HG03460 (cell line): ENCODE measurements at regions not wholly inside any gene's neighbourhood (a gene's known extent, or its start where the extent isn't known, plus 50 kb on each side); places are given as distances from the start of the nearest gene placed in this dataset.

ENCODE experiments used
- ATAC-seq: cut with Tn5 transposase; IDR thresholded peaks from one replicate; pipeline ENCODE4 v1.9.1; 2021; ENCODE audit not compliant: unreplicated experiment

GRCh38 chr5:135220394-135221186 lies 178.4 kb downstream of the MACROH2A1 start:
- no peak for ATAC-seq

- no peak for ATAC-seq
Observed at GRCh38 chr5:135219868-135220267, 179.2 kb downstream of the MACROH2A1 start.

GRCh38 chr5:135218790-135219568 lies 180.1 kb downstream of the MACROH2A1 start:
- no peak for ATAC-seq

- ATAC-seq: no peak
Observed at GRCh38 chr5:135218486-135218755, 180.6 kb downstream of the MACROH2A1 start.

- no peak for ATAC-seq
Observed at GRCh38 chr5:135217669-135218485, 181.2 kb downstream of the MACROH2A1 start.

GRCh38 chr5:135216471-135217343 lies 182.3 kb downstream of the MACROH2A1 start:
- ATAC-seq: no peak

GRCh38 chr5:135215617-135216470 lies 181.8 kb upstream of the PITX1 start:
- ATAC-seq: no peak

GRCh38 chr5:135214897-135215616 lies 181.0 kb upstream of the PITX1 start:
- ATAC-seq: no peak

- ATAC-seq: no peak
Observed at GRCh38 chr5:135213466-135214239, 179.6 kb upstream of the PITX1 start.

GRCh38 chr5:135213027-135213386 lies 179.0 kb upstream of the PITX1 start:
- no peak for ATAC-seq

GRCh38 chr5:135212361-135213026 lies 178.5 kb upstream of the PITX1 start:
- ATAC-seq: no peak

GRCh38 chr5:135211791-135212190 lies 177.8 kb upstream of the PITX1 start:
- ATAC-seq: no peak

- no peak for ATAC-seq
Observed at GRCh38 chr5:135211083-135211790, 177.2 kb upstream of the PITX1 start.

GRCh38 chr5:135210286-135211055 lies 176.4 kb upstream of the PITX1 start:
- no peak for ATAC-seq

GRCh38 chr5:135208903-135209721 lies 175.1 kb upstream of the PITX1 start:
- no peak for ATAC-seq

- ATAC-seq: no peak
Observed at GRCh38 chr5:135208555-135208902, 174.5 kb upstream of the PITX1 start.
